OCI-LY1 (cell line): ENCODE measurements at regions not wholly inside any gene's neighbourhood (a gene's known extent, or its start where the extent isn't known, plus 50 kb on each side); places are given as distances from the start of the nearest gene placed in this dataset.

ENCODE experiments used
- H2AFZ ChIP-seq: fragments of 200-600 bp; sonication (generic), shearing (Covaris generic); 2 replicates; pipeline ENCODE4 v1.6.0; 2014; ENCODE audit warnings: antibody characterized with exemption, mild to moderate bottlenecking, low read length
- H3F3A ChIP-seq: fragments of 200-600 bp; sonication (generic), shearing (Covaris generic); 2 replicates; pipeline ENCODE4 v1.6.0; 2014; ENCODE audit warnings: mild to moderate bottlenecking, antibody characterized with exemption, low read length, moderate library complexity; ENCODE audit not compliant: insufficient read depth
- H3K27ac ChIP-seq: fragments of 200-600 bp; sonication (generic); 2 replicates; pipeline ENCODE4 v1.5.1; 2014; ENCODE audit warnings: low read length, mixed run types, mild to moderate bottlenecking, low read depth; ENCODE audit not compliant: poor library complexity, severe bottlenecking
- H3K27me3 ChIP-seq: fragments of 200-600 bp; sonication (generic); 2 replicates; pipeline ENCODE4 v1.6.0; 2014; ENCODE audit warnings: antibody characterized with exemption, mild to moderate bottlenecking, low read length, moderate library complexity; ENCODE audit not compliant: insufficient read depth
- H3K36me3 ChIP-seq: fragments of 200-600 bp; sonication (generic); 2 replicates; pipeline ENCODE4 v1.6.1; 2014; ENCODE audit warnings: mild to moderate bottlenecking, antibody characterized with exemption, low read length, moderate library complexity, mixed read lengths; ENCODE audit not compliant: insufficient read depth
- H3K4me1 ChIP-seq: fragments of 200-600 bp; sonication (generic); 2 replicates; pipeline ENCODE4 v1.5.1; 2014; ENCODE audit warnings: mild to moderate bottlenecking, low read length, moderate library complexity; ENCODE audit not compliant: insufficient read depth, severe bottlenecking
- H3K4me2 ChIP-seq: fragments of 200-600 bp; sonication (generic), shearing (Covaris generic); 2 replicates; pipeline ENCODE4 v1.6.1; 2014; ENCODE audit warnings: low read length
- H3K4me3 ChIP-seq: fragments of 200-600 bp; sonication (generic); 2 replicates; pipeline ENCODE4 v1.5.1; 2014; ENCODE audit warnings: low read length, low read depth, mild to moderate bottlenecking, mixed read lengths; ENCODE audit not compliant: poor library complexity, severe bottlenecking
- H3K79me2 ChIP-seq: fragments of 200-600 bp; shearing (Covaris generic); 2 replicates; pipeline ENCODE4 v1.6.1; 2016; ENCODE audit warnings: mixed run types, low read length, mixed read lengths; ENCODE audit not compliant: insufficient read depth
- H3K9ac ChIP-seq: fragments of 200-600 bp; sonication (generic), shearing (Covaris generic); 2 replicates; pipeline ENCODE4 v1.6.1; 2014; ENCODE audit warnings: mild to moderate bottlenecking, low read length, mixed read lengths
- H3K9me2 ChIP-seq: fragments of 200-600 bp; sonication (generic), shearing (Covaris generic); 2 replicates; pipeline ENCODE4 v1.6.1; 2014; ENCODE audit warnings: low read depth, mild to moderate bottlenecking, low read length, mixed read lengths
- H3K9me3 ChIP-seq: fragments of 200-600 bp; shearing (Covaris generic); 2 replicates; pipeline ENCODE4 v1.6.1; 2014; ENCODE audit warnings: low read length, mixed read lengths
- H4K20me1 ChIP-seq: fragments of 200-600 bp; sonication (generic), shearing (Covaris generic); 2 replicates; pipeline ENCODE4 v1.6.0; 2016; ENCODE audit warnings: mild to moderate bottlenecking, low read length; ENCODE audit not compliant: insufficient read depth
- EZH2 ChIP-seq: fragments of 200-600 bp; sonication (generic), shearing (Covaris generic); IDR thresholded peaks from 2 replicates; pipeline ENCODE4 v1.8.0; 2017; ENCODE audit warnings: borderline replicate concordance, mixed run types, mild to moderate bottlenecking, antibody characterized with exemption, low read length, moderate library complexity, mixed read lengths
- TF ChIP-seq, protein P1 (sequence below): fragments of 200-600 bp; sonication (generic), shearing (Covaris generic); IDR thresholded peaks from 2 replicates; pipeline ENCODE4 v1.5.1; 2017; ENCODE audit warnings: mild to moderate bottlenecking, antibody characterized with exemption, low read length, moderate library complexity, mixed read lengths

DNA sequence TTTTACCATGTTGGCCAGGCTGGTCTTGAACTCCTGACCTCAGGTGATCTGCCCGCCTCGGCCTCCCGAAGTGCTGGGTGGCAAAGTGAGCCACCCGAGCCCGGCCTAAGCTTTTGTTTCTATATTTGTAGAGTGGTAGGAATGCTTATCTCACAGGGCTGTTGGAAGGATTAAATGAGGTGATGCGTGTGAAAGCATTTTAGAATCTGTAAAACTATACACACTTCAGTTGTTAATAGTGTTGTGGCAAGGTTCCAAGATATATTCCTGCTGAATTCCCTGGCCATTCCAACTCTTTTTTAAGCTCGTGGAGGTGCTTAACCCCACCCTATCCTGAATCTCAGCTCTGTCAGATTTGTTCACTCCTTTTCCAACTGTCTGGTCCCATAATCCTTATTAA, 89.9 kb upstream of the AKIRIN2 start:
- no peaks in the 10 kb centered on the region for H3F3A ChIP-seq
- peaks cover 26% of the 10 kb centered on the region for H3K4me1 ChIP-seq
- no peak overlapping the region for H2AFZ ChIP-seq
- H3K4me3 ChIP-seq: no peak overlapping the region
- TF ChIP-seq, protein P1, sequence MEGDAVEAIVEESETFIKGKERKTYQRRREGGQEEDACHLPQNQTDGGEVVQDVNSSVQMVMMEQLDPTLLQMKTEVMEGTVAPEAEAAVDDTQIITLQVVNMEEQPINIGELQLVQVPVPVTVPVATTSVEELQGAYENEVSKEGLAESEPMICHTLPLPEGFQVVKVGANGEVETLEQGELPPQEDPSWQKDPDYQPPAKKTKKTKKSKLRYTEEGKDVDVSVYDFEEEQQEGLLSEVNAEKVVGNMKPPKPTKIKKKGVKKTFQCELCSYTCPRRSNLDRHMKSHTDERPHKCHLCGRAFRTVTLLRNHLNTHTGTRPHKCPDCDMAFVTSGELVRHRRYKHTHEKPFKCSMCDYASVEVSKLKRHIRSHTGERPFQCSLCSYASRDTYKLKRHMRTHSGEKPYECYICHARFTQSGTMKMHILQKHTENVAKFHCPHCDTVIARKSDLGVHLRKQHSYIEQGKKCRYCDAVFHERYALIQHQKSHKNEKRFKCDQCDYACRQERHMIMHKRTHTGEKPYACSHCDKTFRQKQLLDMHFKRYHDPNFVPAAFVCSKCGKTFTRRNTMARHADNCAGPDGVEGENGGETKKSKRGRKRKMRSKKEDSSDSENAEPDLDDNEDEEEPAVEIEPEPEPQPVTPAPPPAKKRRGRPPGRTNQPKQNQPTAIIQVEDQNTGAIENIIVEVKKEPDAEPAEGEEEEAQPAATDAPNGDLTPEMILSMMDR: no peak
- no peak for TF ChIP-seq EZH2
- H3K36me3 ChIP-seq: no peaks in the 10 kb centered on the region
- no peaks in the 10 kb centered on the region for H4K20me1 ChIP-seq
- H3K27ac ChIP-seq: no peak overlapping the region
- no peaks in the 10 kb centered on the region for H3K9me2 ChIP-seq
- H3K79me2 ChIP-seq: no peaks in the 10 kb centered on the region
- H3K4me2 ChIP-seq: no peak overlapping the region
- H3K27me3 ChIP-seq: no peaks in the 10 kb centered on the region
- H3K9ac ChIP-seq: no peak overlapping the region
- no peaks in the 10 kb centered on the region for H3K9me3 ChIP-seq

DNA sequence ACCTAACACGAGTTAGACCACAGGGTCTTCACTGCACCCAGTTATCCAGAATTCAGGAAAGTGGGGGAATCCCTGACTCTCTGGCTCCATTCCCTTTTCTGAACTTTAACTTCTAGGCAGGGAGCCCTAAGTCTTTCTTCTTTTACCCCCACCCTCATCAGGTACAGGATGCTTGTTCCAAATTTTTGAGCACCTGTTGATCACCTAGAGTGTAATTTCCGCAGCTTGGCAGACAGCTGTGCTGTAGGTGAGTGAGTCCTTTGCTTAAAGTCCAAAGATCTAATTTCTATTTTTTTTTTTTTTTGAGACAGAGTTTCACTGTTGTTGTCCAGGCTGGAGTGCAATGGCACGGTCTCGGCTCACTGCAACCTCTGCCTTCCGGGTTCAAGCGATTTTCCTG, 89.5 kb upstream of the AKIRIN2 start:
- no peaks in the 10 kb centered on the region for H4K20me1 ChIP-seq
- H3K79me2 ChIP-seq: no peaks in the 10 kb centered on the region
- no peak overlapping the region for H3K9ac ChIP-seq
- H3K9me3 ChIP-seq: no peaks in the 10 kb centered on the region
- H3K9me2 ChIP-seq: no peaks in the 10 kb centered on the region
- H3K4me3 ChIP-seq: no peak overlapping the region
- H3K4me1 ChIP-seq: peaks cover 21% of the 10 kb centered on the region
- H3K27ac ChIP-seq: no peak overlapping the region
- H3F3A ChIP-seq: no peaks in the 10 kb centered on the region
- no peak overlapping the region for H2AFZ ChIP-seq
- H3K36me3 ChIP-seq: no peaks in the 10 kb centered on the region
- H3K27me3 ChIP-seq: no peaks in the 10 kb centered on the region
- H3K4me2 ChIP-seq: no peak overlapping the region
- TF ChIP-seq, protein P1: no peak
- no peak for TF ChIP-seq EZH2

GRCh38 chr6:87791029-87791428, 89.0 kb upstream of the AKIRIN2 start:
- H3K27ac ChIP-seq: no peak overlapping the region
- no peak overlapping the region for H3K4me2 ChIP-seq
- no peaks in the 10 kb centered on the region for H3K36me3 ChIP-seq
- no peaks in the 10 kb centered on the region for H3F3A ChIP-seq
- no peak overlapping the region for H2AFZ ChIP-seq
- H3K9ac ChIP-seq: no peak overlapping the region
- no peak for TF ChIP-seq EZH2
- TF ChIP-seq, protein P1: no peak
- no peaks in the 10 kb centered on the region for H3K9me2 ChIP-seq
- H3K27me3 ChIP-seq: no peaks in the 10 kb centered on the region
- H3K4me3 ChIP-seq: no peak overlapping the region
- no peaks in the 10 kb centered on the region for H3K9me3 ChIP-seq
- H3K79me2 ChIP-seq: no peaks in the 10 kb centered on the region
- H4K20me1 ChIP-seq: no peaks in the 10 kb centered on the region
- peaks cover 17% of the 10 kb centered on the region for H3K4me1 ChIP-seq
